ENCODE measurements at regions not wholly inside any gene's neighbourhood (a gene's known extent, or its start where the extent isn't known, plus 50 kb on each side); places are given as distances from the start of the nearest gene placed in this dataset.

- ChIA-PET CTCF (interaction anchor here (0.7 to 1.0 kb wide), 2 partner anchors 9 to 21 kb away, joined by 3 read pairs; no protein-coding TSS in a partner anchor), POLR2A (no interaction called here)
- no peak for TF ChIP-seq CTCF (IDR thresholded peaks at IDR 0.05; ENCODE audit: control extremely low read depth, extremely low read depth, low read depth, missing control alignments)
- DNase-seq (ENCODE audit: extremely low spot score): no peak
These were observed 731.6 kb downstream of the MATN1 start for GRCh38 chr1:29991815-29992214.

- ChIA-PET POLR2A (no interaction called here), CTCF (no interaction called here)
These were observed 732.4 kb downstream of the MATN1 start for GRCh38 chr1:29991025-29991424.

GRCh38 chr1:29990304-29990703, 733.1 kb downstream of the MATN1 start:
- TF ChIP-seq CTCF (IDR thresholded peaks at IDR 0.05; ENCODE audit: control extremely low read depth, extremely low read depth, low read depth, missing control alignments): no peak
- no peak for DNase-seq (ENCODE audit: extremely low spot score)
- CTCF ChIA-PET: no interaction called here
- POLR2A ChIA-PET: no interaction called here

More at GRCh38 chr1:29991025-29991424, 732.4 kb downstream of the MATN1 start:
- DNase-seq (ENCODE audit: extremely low spot score): no peak
- TF ChIP-seq CTCF (IDR thresholded peaks at IDR 0.05; ENCODE audit: control extremely low read depth, extremely low read depth, low read depth, missing control alignments): no peak

GRCh38 chr1:29986986-29987385, 736.4 kb downstream of the MATN1 start:
- CTCF ChIA-PET: interaction anchor here (1.1 kb wide), 1 partner anchor 9 kb away, joined by 3 read pairs; no protein-coding TSS in a partner anchor
- POLR2A ChIA-PET: no interaction called here
- TF ChIP-seq CTCF (IDR thresholded peaks at IDR 0.05; ENCODE audit: control extremely low read depth, extremely low read depth, low read depth, missing control alignments): no peak
- no peak for DNase-seq (ENCODE audit: extremely low spot score)

DNA sequence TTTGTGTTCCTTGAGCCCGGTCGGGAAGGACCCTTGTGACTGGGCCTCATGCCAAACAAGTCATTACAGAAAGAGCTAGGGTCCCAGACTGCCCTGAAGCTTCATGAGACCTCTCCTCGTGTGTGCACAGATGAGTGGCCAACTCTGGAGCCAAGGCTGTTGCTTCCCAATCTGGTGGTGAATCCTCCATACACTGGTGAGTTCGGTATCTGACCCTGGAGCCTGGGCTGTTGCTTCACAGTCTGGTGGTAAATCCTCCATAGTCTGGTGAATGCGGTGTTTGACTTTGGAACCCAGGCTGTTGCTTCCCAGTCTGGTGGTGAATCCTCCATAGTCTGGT, 737.8 kb downstream of the MATN1 start:
- ChIA-PET POLR2A (no interaction called here), CTCF (no interaction called here)
- no peak for DNase-seq (ENCODE audit: extremely low spot score)
- no peak for TF ChIP-seq CTCF (IDR thresholded peaks at IDR 0.05; ENCODE audit: control extremely low read depth, extremely low read depth, low read depth, missing control alignments)

GRCh38 chr1:29984862-29985605, 738.4 kb downstream of the MATN1 start:
- no peak for TF ChIP-seq CTCF (IDR thresholded peaks at IDR 0.05; ENCODE audit: control extremely low read depth, extremely low read depth, low read depth, missing control alignments)

More at GRCh38 chr1:29984862-29985605, 738.4 kb downstream of the MATN1 start:
- ChIA-PET CTCF (no interaction called here), POLR2A (no interaction called here)
- DNase-seq (ENCODE audit: extremely low spot score): no peak

All from GM10248 (cell line).